GM06990 (cell line): ENCODE measurements at regions not wholly inside any gene's neighbourhood (a gene's known extent, or its start where the extent isn't known, plus 50 kb on each side); places are given as distances from the start of the nearest gene placed in this dataset.

ENCODE experiments used
- DNase-seq: peaks from one replicate; pipeline ENCODE4 v3.0.0-alpha.2; 2011; ENCODE audit not compliant: insufficient read length; ENCODE audit errors: extremely low read depth
- H3K27me3 ChIP-seq: replicated peaks from 2 replicates; pipeline ENCODE4 v1.6.0; 2011; ENCODE audit warnings: low read length; ENCODE audit not compliant: control insufficient read depth, insufficient read depth
- H3K36me3 ChIP-seq: 2 replicates; pipeline ENCODE4 v1.5.1; 2011; ENCODE audit warnings: low read length; ENCODE audit not compliant: control insufficient read depth, insufficient read depth
- H3K4me3 ChIP-seq: replicated peaks from 2 replicates; pipeline ENCODE4 v1.5.1; 2011; ENCODE audit warnings: low read depth, mild to moderate bottlenecking, control low read depth, low read length
- CTCF ChIP-seq: IDR thresholded peaks from 2 replicates; pipeline ENCODE4 v1.5.1; 2011; ENCODE audit warnings: low read length, control low read depth, mild to moderate bottlenecking, inconsistent platforms; ENCODE audit not compliant: insufficient read depth, poor library complexity, severe bottlenecking

GRCh38 chr6:149131891-149132290 lies 185.6 kb upstream of the TAB2 start:
- no peak for DNase-seq
- Histone ChIP-seq H3K4me3 (no peak overlapping the region), H3K36me3 (no peaks in the 10 kb centered on the region), H3K27me3 (no peaks in the 10 kb centered on the region)
- TF ChIP-seq CTCF = no peak

DNA sequence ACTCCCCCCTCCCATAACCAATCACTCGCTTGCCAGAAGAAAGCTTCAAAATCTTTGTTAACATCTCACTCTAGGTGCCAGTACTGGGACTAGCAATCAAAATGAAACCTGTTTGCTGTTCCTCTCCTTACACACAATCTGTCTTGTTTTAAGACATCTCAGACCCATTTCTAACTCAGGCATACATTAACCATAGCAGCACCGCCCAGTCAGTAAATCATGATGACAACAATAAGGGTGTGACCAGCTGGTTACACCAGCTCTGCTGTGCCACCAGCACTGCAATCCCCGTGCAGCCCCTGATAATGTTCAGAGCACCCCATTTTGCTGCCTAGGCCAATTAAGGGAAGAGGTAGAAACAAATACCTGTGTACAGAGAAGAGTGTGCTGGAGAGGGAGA lies 185.2 kb upstream of the TAB2 start:
- Histone ChIP-seq H3K36me3 (no peaks in the 10 kb centered on the region), H3K27me3 (no peaks in the 10 kb centered on the region), H3K4me3 (no peak overlapping the region)
- no peak for DNase-seq
- no peak for TF ChIP-seq CTCF

DNA sequence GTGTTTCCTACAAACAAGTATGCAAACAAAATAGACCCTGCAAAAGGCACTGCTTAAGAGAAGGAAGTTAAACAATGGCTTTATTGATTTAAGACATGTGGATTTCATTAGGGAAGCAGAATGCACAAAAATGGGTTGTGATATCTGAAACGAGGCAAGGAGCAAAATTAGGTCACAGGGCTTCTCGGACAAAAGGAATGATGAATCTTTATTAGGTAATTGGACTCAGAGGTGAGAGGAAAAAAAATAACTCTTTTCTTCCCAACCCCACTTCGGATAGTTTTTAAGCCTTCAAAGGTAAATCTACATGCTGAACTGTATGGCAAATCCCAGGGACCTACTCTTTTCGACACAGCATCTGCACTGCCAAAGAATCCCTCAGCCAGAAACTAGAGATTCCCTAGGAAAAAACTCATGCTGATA lies 183.0 kb upstream of the TAB2 start:
- Histone ChIP-seq H3K27me3 (no peaks in the 10 kb centered on the region), H3K36me3 (no peaks in the 10 kb centered on the region), H3K4me3 (no peak overlapping the region)
- no peak for DNase-seq
- no peak for TF ChIP-seq CTCF

DNA sequence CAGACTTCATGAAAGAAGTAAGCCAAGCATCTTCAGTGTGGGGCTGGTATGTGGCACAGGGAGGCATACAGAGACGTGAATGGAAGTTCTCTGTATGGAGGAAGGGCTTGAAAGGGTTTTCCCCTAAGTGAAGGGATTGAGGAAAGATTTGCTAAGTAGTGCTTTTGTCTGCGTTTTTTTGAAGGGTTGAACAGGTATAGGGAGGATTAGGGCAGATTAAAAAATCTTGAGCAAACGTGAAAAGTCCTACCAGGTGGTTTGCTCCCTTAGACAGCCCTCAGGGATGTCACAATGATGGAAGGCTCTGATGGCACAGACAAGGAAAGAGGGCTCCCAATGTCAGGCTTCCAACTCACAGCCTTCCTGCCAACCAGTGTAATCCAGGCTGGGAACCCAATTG lies 181.7 kb upstream of the TAB2 start:
- no peak for TF ChIP-seq CTCF
- DNase-seq = no peak
- no peaks in the 10 kb centered on the region for H3K27me3 ChIP-seq

DNA sequence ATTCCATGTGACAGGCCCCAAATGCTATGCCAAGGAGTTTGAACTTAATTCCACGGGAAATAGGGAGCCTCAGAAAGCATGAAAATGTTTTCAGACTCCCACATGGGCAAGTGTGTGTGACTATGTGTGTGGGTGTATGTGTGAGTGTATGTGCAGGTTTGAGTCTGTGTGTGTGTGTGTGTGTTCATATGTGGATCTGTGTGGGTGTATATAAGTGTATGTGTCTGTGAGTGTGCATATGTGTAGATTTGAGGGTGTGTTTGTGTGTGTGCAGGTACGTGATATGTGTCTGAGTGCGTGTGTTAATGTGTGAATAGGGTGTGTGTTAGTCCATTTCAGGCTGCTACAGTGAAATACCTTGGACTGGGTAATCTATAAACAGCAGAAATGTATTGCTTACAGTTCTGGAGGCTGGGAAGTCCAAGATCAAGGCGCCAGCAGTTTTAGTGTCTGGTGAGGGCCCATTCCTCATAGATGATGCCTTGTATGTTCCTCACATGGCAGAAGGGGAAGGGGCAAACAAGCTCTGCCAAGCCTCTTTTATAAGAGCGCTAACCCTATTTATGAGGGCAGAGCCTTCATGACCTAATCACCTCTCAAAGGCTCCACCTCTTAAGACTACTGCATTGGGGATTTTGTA lies 181.1 kb upstream of the TAB2 start:
- H3K36me3 ChIP-seq = no peaks in the 10 kb centered on the region
- no peak for DNase-seq
- no peak overlapping the region for H3K4me3 ChIP-seq
- H3K27me3 ChIP-seq = no peaks in the 10 kb centered on the region
- TF ChIP-seq CTCF = no peak

More for the DNA sequence above, 181.7 kb upstream of the TAB2 start:
- Histone ChIP-seq H3K36me3 (no peaks in the 10 kb centered on the region), H3K4me3 (no peak overlapping the region)

GRCh38 chr6:149136913-149137286 lies 180.6 kb upstream of the TAB2 start:
- Histone ChIP-seq H3K27me3 (no peaks in the 10 kb centered on the region), H3K4me3 (no peak overlapping the region), H3K36me3 (no peaks in the 10 kb centered on the region)
- DNase-seq = no peak
- no peak for TF ChIP-seq CTCF
